ENCODE measurements at regions not wholly inside any gene's neighbourhood (a gene's known extent, or its start where the extent isn't known, plus 50 kb on each side); places are given as distances from the start of the nearest gene placed in this dataset.

DNA sequence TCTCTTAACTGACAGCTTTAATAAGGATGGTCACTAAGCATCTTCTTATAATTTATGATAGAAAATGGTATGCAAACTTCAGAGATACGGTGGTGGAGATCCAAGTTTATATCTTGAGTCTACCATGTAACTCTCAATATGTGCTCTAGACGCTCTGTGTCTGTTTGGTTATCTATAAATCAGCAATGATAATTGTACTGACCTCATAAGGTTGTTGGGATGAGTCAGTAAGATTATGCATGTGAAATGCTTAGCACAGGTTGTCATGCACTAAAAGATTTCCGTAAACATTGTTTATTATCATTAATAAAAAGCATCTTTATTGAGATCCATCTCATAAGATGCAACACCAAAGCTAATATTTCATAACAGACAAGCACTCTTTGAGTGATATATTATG is 1094.9 kb upstream of the EEF2KMT start:
- intact Hi-C loops (cut with micrococcal nuclease): no loop called here
- no peaks in the 10 kb centered on the region for H4K20me1 ChIP-seq (ENCODE audit: insufficient read depth)
- no peaks in the 10 kb centered on the region for H3K27me3 ChIP-seq (ENCODE audit: insufficient read depth, low read length)
- ATAC-seq (no peak), DNase-seq (ENCODE audit: low read depth, low spot score) (no peak)
- H3K4me1 ChIP-seq (ENCODE audit: control insufficient read depth in 1 of 2, insufficient read depth in 2 of 2, low read length in 2 of 2): no peaks in the 10 kb centered on the region
- H3K9ac ChIP-seq (ENCODE audit: low read length): no peak overlapping the region
- no peaks in the 10 kb centered on the region for H3K79me2 ChIP-seq (ENCODE audit: insufficient read depth, low read length)
- no peak overlapping the region for H2AFZ ChIP-seq (ENCODE audit: low read depth, low read length, poor library complexity, severe bottlenecking)
- CTCF ChIA-PET: no interaction called here
- H3K36me3 ChIP-seq (ENCODE audit: control insufficient read depth in 1 of 2, insufficient read depth in 2 of 2, low read length in 2 of 2): no peaks in the 10 kb centered on the region
- H3K9me3 ChIP-seq (ENCODE audit: control insufficient read depth in 1 of 2, insufficient read depth in 1 of 2, low read depth in 1 of 2, low read length in 2 of 2): no peaks in the 10 kb centered on the region
- no TSS peak for BruUV-seq (replicated peaks)
- H3K4me2 ChIP-seq (ENCODE audit: low read length): no peak overlapping the region
- no peak overlapping the region for H3K4me3 ChIP-seq (replicated peaks in 1 of 2; ENCODE audit: low read depth in 1 of 2, low read length in 2 of 2)
- POLR2A ChIA-PET: no interaction called here
- no peaks in the 10 kb centered on the region for H3K9me2 ChIP-seq (ENCODE audit: insufficient read depth)
- RAD21 ChIA-PET (ENCODE audit: low non-redundant PET in 1 of 2, low total read pairs in 2 of 2, uncharacterized antibody in 2 of 2, unreplicated experiment in 2 of 2): no interaction called here
- H3K27ac ChIP-seq (ENCODE audit: low read depth, low read length): no peak overlapping the region
- TF ChIP-seq JUND (IDR thresholded peaks at IDR 0.05): no peak
- TF ChIP-seq FOSL1 (IDR thresholded peaks at IDR 0.05; ENCODE audit: low read depth): no peak
- TF ChIP-seq, protein P1, sequence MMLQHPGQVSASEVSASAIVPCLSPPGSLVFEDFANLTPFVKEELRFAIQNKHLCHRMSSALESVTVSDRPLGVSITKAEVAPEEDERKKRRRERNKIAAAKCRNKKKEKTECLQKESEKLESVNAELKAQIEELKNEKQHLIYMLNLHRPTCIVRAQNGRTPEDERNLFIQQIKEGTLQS (IDR thresholded peaks at IDR 0.05): no peak
- no peak for TF ChIP-seq ELF1 (IDR thresholded peaks at IDR 0.05; ENCODE audit: borderline replicate concordance, low read depth)
- TF ChIP-seq TCF7L2 (IDR thresholded peaks at IDR 0.05; ENCODE audit: borderline replicate concordance, extremely low read depth, insufficient read depth, insufficient read length): no peak
- TF ChIP-seq EZH2 (IDR thresholded peaks at IDR 0.05): no peak
- TF ChIP-seq EZH2phosphoT487 (IDR thresholded peaks at IDR 0.05; ENCODE audit: borderline replicate concordance): no peak
- TF ChIP-seq, protein P2, sequence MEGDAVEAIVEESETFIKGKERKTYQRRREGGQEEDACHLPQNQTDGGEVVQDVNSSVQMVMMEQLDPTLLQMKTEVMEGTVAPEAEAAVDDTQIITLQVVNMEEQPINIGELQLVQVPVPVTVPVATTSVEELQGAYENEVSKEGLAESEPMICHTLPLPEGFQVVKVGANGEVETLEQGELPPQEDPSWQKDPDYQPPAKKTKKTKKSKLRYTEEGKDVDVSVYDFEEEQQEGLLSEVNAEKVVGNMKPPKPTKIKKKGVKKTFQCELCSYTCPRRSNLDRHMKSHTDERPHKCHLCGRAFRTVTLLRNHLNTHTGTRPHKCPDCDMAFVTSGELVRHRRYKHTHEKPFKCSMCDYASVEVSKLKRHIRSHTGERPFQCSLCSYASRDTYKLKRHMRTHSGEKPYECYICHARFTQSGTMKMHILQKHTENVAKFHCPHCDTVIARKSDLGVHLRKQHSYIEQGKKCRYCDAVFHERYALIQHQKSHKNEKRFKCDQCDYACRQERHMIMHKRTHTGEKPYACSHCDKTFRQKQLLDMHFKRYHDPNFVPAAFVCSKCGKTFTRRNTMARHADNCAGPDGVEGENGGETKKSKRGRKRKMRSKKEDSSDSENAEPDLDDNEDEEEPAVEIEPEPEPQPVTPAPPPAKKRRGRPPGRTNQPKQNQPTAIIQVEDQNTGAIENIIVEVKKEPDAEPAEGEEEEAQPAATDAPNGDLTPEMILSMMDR (IDR thresholded peaks at IDR 0.05 in 2 of 3, conservative IDR thresholded peaks at IDR 0.05 in 1 of 3; ENCODE audit: borderline replicate concordance in 1 of 3, insufficient read depth in 1 of 3, low read depth in 2 of 3, low read length in 2 of 3): no peak
- TF ChIP-seq SIN3A (IDR thresholded peaks at IDR 0.05; ENCODE audit: low read depth): no peak
- TF ChIP-seq POLR2AphosphoS5 (IDR thresholded peaks at IDR 0.05; ENCODE audit: low read depth, low read length): no peak
- no peak for TF ChIP-seq CEBPB (IDR thresholded peaks at IDR 0.05; ENCODE audit: low read depth)
- no peak for TF ChIP-seq ZFX (IDR thresholded peaks at IDR 0.05)
- TF ChIP-seq ZNF274 (IDR thresholded peaks at IDR 0.05; ENCODE audit: low read depth, low read length): no peak
- TF ChIP-seq, protein P3, sequence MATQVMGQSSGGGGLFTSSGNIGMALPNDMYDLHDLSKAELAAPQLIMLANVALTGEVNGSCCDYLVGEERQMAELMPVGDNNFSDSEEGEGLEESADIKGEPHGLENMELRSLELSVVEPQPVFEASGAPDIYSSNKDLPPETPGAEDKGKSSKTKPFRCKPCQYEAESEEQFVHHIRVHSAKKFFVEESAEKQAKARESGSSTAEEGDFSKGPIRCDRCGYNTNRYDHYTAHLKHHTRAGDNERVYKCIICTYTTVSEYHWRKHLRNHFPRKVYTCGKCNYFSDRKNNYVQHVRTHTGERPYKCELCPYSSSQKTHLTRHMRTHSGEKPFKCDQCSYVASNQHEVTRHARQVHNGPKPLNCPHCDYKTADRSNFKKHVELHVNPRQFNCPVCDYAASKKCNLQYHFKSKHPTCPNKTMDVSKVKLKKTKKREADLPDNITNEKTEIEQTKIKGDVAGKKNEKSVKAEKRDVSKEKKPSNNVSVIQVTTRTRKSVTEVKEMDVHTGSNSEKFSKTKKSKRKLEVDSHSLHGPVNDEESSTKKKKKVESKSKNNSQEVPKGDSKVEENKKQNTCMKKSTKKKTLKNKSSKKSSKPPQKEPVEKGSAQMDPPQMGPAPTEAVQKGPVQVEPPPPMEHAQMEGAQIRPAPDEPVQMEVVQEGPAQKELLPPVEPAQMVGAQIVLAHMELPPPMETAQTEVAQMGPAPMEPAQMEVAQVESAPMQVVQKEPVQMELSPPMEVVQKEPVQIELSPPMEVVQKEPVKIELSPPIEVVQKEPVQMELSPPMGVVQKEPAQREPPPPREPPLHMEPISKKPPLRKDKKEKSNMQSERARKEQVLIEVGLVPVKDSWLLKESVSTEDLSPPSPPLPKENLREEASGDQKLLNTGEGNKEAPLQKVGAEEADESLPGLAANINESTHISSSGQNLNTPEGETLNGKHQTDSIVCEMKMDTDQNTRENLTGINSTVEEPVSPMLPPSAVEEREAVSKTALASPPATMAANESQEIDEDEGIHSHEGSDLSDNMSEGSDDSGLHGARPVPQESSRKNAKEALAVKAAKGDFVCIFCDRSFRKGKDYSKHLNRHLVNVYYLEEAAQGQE (IDR thresholded peaks at IDR 0.05; ENCODE audit: low read depth): no peak
